GM18909 (cell line): ENCODE measurements at regions not wholly inside any gene's neighbourhood (a gene's known extent, or its start where the extent isn't known, plus 50 kb on each side); places are given as distances from the start of the nearest gene placed in this dataset.

Source experiments
- ATAC-seq: cut with Tn5 transposase; IDR thresholded peaks from one replicate; pipeline ENCODE4 v1.9.1; 2021; ENCODE audit warnings: mild to moderate bottlenecking; ENCODE audit not compliant: unreplicated experiment, poor library complexity

- no peak for ATAC-seq
Measured at GRCh38 chr5:93891491-93892480, 150.4 kb upstream of the POU5F2 start.

DNA sequence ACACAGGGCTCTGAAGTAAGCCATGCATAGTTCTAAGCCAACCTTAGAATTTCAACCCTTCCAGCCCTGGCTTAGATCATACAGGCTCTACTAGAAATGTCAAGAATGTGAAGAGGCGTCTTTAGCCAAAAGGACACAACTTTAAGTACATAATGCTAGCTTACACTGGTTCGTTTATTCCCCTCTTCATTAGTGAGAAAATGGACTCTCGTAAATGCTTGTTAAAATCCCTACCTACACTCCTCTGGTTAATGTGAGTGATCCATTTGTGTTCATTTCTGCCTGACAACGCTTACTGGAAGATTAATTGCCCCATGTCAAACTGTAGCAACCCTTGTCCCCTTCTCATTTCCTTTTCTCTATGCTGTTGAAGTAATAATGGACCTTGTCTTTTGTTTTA, 149.3 kb upstream of the POU5F2 start:
- ATAC-seq, result no peak

- ATAC-seq, result no peak
Measured at GRCh38 chr5:93887678-93888077, 146.3 kb upstream of the POU5F2 start.

GRCh38 chr5:93886917-93887361, 145.5 kb upstream of the POU5F2 start:
- no peak for ATAC-seq

- ATAC-seq, result no peak
Measured at GRCh38 chr5:93886098-93886806, 144.9 kb upstream of the POU5F2 start.

DNA sequence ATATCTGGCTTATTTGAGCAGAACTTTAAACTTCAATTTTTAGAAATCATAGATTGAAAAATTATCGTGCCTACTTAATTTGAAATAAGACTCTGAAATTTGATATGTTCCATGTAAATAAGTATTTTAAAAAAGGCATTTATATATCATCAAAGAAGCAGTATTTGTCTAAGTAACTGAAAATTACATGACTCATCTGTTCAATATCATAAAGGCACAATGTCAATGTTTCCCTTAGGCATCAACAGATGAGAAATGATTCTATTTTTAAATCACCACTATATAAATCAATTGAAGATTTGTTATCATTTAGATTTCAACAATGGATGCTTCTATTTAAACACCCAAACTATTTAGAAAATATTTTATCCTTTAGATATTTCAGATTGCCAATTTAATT, 142.9 kb upstream of the POU5F2 start:
- ATAC-seq, result no peak

- no peak for ATAC-seq
Measured at GRCh38 chr5:93883459-93883858, 142.1 kb upstream of the POU5F2 start.

- no peak for ATAC-seq
Measured at GRCh38 chr5:93875693-93876092, 134.3 kb upstream of the POU5F2 start.

- peak; percentile 73 for ATAC-seq
Measured at GRCh38 chr5:93874491-93874890, 133.1 kb upstream of the POU5F2 start.

DNA sequence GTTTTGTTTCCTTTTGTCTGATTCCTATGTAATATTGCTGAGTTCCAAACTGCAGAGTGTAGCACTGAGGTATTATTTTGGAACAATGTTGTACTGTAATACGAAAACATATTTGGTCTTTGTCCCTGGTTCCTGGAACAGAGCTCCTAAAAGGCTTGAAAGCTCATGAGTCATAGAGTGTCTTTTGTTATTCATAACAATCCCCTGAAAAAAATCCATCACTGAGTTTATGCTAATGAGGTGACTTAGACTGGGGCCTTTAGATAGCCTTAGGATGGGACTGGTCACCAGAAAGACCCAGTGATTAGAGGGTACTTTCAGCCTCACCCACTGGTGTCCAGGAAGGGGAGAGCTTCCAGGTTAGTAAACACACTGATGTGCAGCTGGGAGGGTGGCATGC, 132.7 kb upstream of the POU5F2 start:
- peak; percentile 70 for ATAC-seq

DNA sequence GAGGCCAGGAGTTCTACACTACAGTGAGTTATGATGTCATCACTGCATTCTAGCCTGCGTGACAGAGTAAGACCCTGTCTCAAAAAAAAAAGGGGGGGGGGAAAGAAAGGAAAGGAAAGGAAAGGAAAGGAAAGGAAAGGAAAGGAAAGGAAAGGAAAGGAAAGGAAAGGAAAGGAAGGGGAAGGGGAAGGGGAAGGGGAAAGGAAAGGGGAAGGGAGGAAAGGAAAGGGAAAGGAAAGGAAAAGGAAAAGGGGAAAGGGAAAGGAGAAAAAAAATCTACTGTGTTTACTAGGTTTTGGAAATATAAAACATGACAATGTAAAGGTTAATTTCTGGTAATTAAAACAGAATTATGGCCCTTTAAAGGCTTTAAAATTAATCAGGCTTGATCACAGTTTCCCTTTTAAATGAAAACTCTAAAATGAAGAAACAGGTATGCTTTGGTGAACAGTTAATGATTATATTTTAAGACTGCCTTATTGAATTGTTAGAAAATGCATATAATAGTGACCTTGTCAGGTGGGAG, 131.9 kb upstream of the POU5F2 start:
- ATAC-seq, result no peak

GRCh38 chr5:93870649-93871048, 129.2 kb upstream of the POU5F2 start:
- no peak for ATAC-seq

DNA sequence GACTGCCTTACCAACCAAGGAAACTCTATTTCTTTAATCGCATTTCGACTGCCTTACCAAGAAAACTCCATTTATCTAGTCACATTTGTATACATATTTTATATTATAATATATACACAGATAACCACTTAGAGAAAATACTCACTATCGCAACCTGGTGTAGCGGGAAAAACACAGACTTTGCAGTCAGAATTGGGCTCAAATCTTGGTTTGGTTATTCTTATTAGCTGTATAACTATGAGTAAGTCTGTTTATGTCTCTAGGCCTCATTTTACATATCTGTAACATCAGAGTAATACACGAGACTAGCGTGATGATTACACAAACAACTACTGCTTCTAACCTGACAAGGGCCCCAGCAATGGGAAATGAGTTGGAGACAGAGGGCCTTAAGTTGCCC, 127.5 kb upstream of the POU5F2 start:
- ATAC-seq, result no peak

DNA sequence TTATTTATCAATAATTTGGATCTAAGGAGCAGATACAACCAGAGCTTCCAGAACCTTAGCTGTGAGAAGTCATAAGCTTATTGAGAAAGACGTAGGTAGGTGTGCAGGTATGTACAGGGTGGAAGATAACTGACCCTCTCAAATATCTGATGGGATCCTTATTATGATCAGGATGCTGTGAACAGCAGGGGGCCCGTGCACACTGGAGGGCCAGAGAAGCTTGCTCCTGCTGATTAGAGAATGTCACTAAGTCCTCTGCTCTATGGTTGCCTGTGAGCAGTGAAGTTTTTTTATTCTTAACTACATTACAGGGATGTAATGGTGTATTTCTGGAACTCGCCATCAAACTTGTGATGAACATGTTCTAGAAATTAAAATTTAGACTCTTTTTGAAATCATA, 108.9 kb upstream of the POU5F2 start:
- ATAC-seq, result no peak

- no peak for ATAC-seq
Measured at GRCh38 chr5:93845376-93845775, 104.0 kb upstream of the POU5F2 start.

DNA sequence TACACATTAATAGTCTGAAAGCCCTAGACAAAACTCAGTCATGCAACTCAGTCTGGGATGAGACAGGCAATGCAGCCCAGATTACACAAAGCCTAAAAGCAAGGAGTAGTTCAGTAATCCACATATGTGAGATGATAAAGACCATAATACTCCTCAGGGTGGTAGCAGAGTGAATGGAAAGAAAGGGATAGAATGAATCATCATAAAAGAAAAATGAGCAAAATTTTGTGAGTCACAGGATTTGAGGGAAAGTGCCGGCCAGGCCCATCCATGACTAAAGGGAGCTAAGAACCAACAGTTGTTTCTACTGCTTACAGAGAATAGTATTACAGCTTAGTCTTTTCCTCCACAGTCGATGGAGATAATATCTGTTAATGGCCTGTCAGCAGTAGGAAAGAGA, 90.0 kb upstream of the POU5F2 start:
- no peak for ATAC-seq

DNA sequence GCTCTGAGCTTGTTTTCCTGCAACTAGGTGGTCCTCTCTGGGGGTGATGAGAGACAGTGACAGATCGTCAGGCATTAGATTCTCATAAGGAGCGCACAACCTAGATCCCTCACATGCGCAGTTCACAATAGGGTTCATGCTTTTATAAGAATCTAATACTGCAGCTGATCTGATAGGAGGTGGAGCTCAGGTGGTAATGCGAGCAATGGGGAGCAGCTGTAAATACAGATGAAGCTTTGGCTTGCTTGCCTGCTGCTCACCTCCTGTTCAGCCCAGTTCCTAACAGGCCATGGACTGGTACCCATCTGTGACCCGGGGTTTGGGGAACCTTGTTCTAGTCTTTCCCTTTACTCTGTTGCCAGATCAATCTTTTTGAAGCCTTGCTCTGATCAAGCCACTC, 89.5 kb upstream of the POU5F2 start:
- ATAC-seq, result no peak

DNA sequence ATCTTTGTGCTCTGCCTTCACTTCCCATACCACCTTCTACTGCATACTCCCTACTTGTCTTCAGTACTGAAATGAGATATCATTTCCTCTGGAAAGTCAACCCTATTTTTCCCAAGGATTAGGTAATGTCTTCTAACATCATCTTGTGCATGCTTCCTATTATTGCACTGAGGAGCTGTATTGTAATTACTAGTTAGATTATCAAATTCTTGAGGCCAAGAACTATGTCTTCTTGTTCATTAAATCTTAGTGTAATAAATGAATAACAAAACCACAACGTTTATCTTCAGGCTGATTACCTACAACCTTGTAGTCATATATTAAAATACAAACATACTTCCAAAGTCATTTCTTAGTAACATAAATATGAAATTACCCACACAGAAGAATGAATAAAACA, 87.9 kb upstream of the POU5F2 start:
- no peak for ATAC-seq

DNA sequence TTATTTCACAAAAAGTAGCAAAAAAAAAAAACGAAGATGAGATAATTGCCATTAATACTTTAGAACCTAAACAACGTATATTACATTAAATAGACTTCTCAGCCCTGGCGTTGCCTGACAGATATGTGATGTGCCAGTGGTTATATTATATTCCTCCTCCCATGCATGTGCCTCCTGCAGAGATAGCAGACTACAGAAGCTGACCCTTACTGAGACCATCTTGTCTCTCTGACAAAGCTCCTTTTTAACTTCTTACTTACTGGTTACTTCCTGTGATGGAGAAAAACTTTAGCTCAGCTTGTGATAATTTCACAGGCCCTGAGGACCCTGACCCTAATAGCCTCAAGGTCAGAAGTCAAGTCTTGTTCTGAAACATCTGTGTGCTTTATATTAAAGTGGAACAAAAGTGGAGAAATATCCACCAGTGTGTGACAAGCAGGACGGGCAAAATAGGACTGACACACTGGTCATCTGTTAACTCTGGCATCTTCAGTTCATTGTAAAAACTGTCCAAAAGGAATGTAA, 80.6 kb upstream of the POU5F2 start:
- ATAC-seq, result no peak

- no peak for ATAC-seq
Measured at GRCh38 chr5:93819668-93820067, 78.3 kb upstream of the POU5F2 start.

GRCh38 chr5:93810780-93811179, 69.4 kb upstream of the POU5F2 start:
- ATAC-seq, result no peak
